ENCODE measurements at regions not wholly inside any gene's neighbourhood (a gene's known extent, or its start where the extent isn't known, plus 50 kb on each side); places are given as distances from the start of the nearest gene placed in this dataset.

- no peak for TF ChIP-seq CTCF (optimal IDR thresholded peaks at IDR 0.05 in 1 of 3, IDR thresholded peaks at IDR 0.05 in 1 of 3, conservative IDR thresholded peaks at IDR 0.05 in 1 of 3; ENCODE audit: extremely low read depth in 1 of 3, insufficient read depth in 2 of 3, low read length in 3 of 3)
- no peak for TF ChIP-seq EZH2 (IDR thresholded peaks at IDR 0.05; ENCODE audit: low read length)
Observed at GRCh38 chr14:99342204-99342603, 70.2 kb upstream of the BCL11B start.

Measured in keratinocyte (primary cell).